ENCODE measurements at regions not wholly inside any gene's neighbourhood (a gene's known extent, or its start where the extent isn't known, plus 50 kb on each side); places are given as distances from the start of the nearest gene placed in this dataset.
"Not testable (repeated sequence)": the region's sequence is repeated elsewhere in the genome, so short reads cannot be mapped to it uniquely, and the experiment has no call there.

- Mint-ChIP-seq H3K4me3 (no peak overlapping the region), H3K27ac (no peak overlapping the region), H3K9me3 (no peaks in the 10 kb centered on the region), H3K36me3 (ENCODE audit: low read depth) (no peaks in the 10 kb centered on the region), H3K4me1 (no peaks in the 10 kb centered on the region), H3K27me3 (ENCODE audit: low read depth, poor library complexity) (no peaks in the 10 kb centered on the region)
- TF ChIP-seq, protein P1, sequence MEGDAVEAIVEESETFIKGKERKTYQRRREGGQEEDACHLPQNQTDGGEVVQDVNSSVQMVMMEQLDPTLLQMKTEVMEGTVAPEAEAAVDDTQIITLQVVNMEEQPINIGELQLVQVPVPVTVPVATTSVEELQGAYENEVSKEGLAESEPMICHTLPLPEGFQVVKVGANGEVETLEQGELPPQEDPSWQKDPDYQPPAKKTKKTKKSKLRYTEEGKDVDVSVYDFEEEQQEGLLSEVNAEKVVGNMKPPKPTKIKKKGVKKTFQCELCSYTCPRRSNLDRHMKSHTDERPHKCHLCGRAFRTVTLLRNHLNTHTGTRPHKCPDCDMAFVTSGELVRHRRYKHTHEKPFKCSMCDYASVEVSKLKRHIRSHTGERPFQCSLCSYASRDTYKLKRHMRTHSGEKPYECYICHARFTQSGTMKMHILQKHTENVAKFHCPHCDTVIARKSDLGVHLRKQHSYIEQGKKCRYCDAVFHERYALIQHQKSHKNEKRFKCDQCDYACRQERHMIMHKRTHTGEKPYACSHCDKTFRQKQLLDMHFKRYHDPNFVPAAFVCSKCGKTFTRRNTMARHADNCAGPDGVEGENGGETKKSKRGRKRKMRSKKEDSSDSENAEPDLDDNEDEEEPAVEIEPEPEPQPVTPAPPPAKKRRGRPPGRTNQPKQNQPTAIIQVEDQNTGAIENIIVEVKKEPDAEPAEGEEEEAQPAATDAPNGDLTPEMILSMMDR (IDR thresholded peaks at IDR 0.05): no peak
- no peak for DNase-seq
Measured at GRCh38 chr6:122930252-122931180, 65.5 kb upstream of the CLVS2 start.

GRCh38 chr6:122931916-122932315, 64.1 kb upstream of the CLVS2 start:
- Mint-ChIP-seq H3K4me1 (no peaks in the 10 kb centered on the region), H3K9me3 (no peaks in the 10 kb centered on the region), H3K27ac (no peak overlapping the region), H3K36me3 (ENCODE audit: low read depth) (no peaks in the 10 kb centered on the region), H3K27me3 (ENCODE audit: low read depth, poor library complexity) (no peaks in the 10 kb centered on the region), H3K4me3 (no peak overlapping the region)
- TF ChIP-seq, protein P1 (IDR thresholded peaks at IDR 0.05): no peak
- no peak for DNase-seq

GRCh38 chr6:122944936-122945335, 51.1 kb upstream of the CLVS2 start:
- not testable (repeated sequence) for H3K4me1 Mint-ChIP-seq

More at GRCh38 chr6:122944936-122945335, 51.1 kb upstream of the CLVS2 start:
- H3K36me3 Mint-ChIP-seq (ENCODE audit: low read depth); H3K27me3 Mint-ChIP-seq (ENCODE audit: low read depth, poor library complexity); H3K27ac Mint-ChIP-seq; DNase-seq; H3K9me3 Mint-ChIP-seq; H3K4me3 Mint-ChIP-seq: not testable (repeated sequence)

All from nephron progenitor cell (in vitro differentiated cells).